Uterus (tissue), 3 donors: ENCODE measurements at regions not wholly inside any gene's neighbourhood (a gene's known extent, or its start where the extent isn't known, plus 50 kb on each side); places are given as distances from the start of the nearest gene placed in this dataset.

Source experiments
- DNase-seq, 2 donors: peaks; one replicate each; pipeline ENCODE4 v3.0.0-alpha.2; 2019 to 2020
- H3K27ac ChIP-seq, 2 donors: fragments of 200-600 bp; sonication (generic); 1 replicate in 1 of 2; 2 replicates in 1 of 2; pipeline ENCODE4 v1.5.1; 2016 to 2018
- H3K27me3 ChIP-seq, 2 donors: fragments of 200-600 bp; sonication (generic); one replicate each; pipeline ENCODE4 v1.5.1; 2018 to 2019; ENCODE audit warnings: control low read depth in 1 of 2
- H3K36me3 ChIP-seq, 2 donors: fragments of 200-600 bp; sonication (generic); one replicate each; pipeline ENCODE4 v1.5.1; 2019; ENCODE audit warnings: control low read depth in 1 of 2
- H3K4me1 ChIP-seq, 2 donors: fragments of 200-600 bp; sonication (generic); one replicate each; pipeline ENCODE4 v1.5.1; 2018 to 2019; ENCODE audit warnings: control low read depth in 1 of 2
- H3K4me3 ChIP-seq, 2 donors: fragments of 200-600 bp; sonication (generic); 1 replicate in 1 of 2; 2 replicates in 1 of 2; pipeline ENCODE4 v1.5.1; 2018 to 2019; ENCODE audit warnings: mild to moderate bottlenecking in 1 of 2
- H3K9me3 ChIP-seq, 2 donors: fragments of 200-600 bp; sonication (generic); one replicate each; pipeline ENCODE4 v1.5.1; 2019; ENCODE audit warnings: control low read depth in 1 of 2
- POLR2A ChIP-seq, 2 donors: fragments of 450-650 bp; IDR thresholded peaks; one replicate each; pipeline ENCODE4 v1.6.1; 2016; ENCODE audit warnings: antibody characterized with exemption in 2 of 2, mild to moderate bottlenecking in 1 of 2, moderate library complexity in 1 of 2
- intact Hi-C: fragments of 100-400 bp; cut with DNase I; formaldehyde crosslinking; loops from one replicate; pipeline ENCODE4 v1.15.1; 2023; ENCODE audit warnings: low total_unique reads
- TF ChIP-seq, protein P1 (sequence below), 4 experiments: fragments of 200-600 bp in 2 of 4; fragments of 450-650 bp in 2 of 4; sonication (generic) in 2 of 4; IDR thresholded peaks; one replicate each; pipeline ENCODE4 v1.5.1; 2016 to 2019; ENCODE audit warnings: antibody characterized with exemption in 4 of 4, mild to moderate bottlenecking in 2 of 4, moderate library complexity in 1 of 4
- donor health status: DM: yes; HTN: yes; CAD: no.

DNA sequence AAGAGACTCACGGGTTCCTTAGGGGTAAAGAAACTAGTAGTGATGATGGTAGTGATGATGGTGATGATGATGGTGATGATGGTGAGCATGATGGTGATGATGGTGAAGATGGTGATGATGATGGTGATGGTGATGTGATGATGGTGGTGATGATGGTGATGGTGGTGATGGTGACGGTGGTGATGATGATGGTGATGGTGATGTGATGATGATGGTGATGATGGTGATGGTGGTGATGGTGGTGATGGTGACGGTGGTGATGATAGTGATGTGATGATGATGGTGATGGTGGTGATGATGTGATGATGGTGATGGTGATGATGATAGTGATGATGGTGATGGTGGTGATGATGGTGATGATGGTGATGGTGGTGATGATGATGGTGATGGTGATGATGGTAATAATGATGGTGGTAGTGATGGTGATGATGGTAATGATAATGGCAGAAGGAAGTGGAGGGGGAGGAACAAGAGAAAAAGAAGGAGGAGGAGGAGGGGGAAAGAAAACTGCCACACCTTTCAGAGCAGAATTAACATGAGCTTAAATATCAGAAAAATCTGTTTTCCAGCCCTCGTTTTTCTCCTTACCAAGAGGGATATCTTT is 85.5 kb downstream of the FZD10 start:
- Histone ChIP-seq H3K27me3 (no peaks in the 10 kb centered on the region), H3K9me3 (no peaks in the 10 kb centered on the region), H3K36me3 (no peaks in the 10 kb centered on the region), H3K4me1 (no peaks in the 10 kb centered on the region), H3K4me3 (no peak overlapping the region), H3K27ac (no peak overlapping the region)
- no peak for DNase-seq
- intact Hi-C loops: no loop called here
- no peak for TF ChIP-seq POLR2A (IDR thresholded peaks at IDR 0.05)
- TF ChIP-seq, protein P1, sequence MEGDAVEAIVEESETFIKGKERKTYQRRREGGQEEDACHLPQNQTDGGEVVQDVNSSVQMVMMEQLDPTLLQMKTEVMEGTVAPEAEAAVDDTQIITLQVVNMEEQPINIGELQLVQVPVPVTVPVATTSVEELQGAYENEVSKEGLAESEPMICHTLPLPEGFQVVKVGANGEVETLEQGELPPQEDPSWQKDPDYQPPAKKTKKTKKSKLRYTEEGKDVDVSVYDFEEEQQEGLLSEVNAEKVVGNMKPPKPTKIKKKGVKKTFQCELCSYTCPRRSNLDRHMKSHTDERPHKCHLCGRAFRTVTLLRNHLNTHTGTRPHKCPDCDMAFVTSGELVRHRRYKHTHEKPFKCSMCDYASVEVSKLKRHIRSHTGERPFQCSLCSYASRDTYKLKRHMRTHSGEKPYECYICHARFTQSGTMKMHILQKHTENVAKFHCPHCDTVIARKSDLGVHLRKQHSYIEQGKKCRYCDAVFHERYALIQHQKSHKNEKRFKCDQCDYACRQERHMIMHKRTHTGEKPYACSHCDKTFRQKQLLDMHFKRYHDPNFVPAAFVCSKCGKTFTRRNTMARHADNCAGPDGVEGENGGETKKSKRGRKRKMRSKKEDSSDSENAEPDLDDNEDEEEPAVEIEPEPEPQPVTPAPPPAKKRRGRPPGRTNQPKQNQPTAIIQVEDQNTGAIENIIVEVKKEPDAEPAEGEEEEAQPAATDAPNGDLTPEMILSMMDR (IDR thresholded peaks at IDR 0.05): no peak

DNA sequence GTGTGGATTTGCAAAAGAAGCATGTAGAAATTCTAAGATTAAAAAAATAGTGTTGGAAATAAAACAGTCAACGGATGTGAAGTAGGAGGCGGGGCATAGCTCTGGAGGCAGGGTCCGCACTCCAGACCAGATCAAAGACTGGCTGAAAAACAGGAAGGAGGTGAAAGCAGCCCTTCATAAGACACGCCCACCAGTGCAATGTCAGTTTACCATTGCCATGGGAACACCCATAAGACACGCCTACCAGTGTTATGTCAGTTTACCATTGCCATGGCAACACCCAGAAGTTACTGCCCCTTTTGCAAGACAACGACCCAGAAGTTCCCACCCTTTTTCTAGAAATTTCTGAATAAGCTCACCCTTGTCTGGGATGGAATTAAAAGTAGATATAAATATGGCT is 87.1 kb downstream of the FZD10 start:
- Histone ChIP-seq H3K27ac (no peak overlapping the region), H3K4me1 (no peaks in the 10 kb centered on the region), H3K36me3 (no peaks in the 10 kb centered on the region), H3K27me3 (no peaks in the 10 kb centered on the region), H3K9me3 (no peaks in the 10 kb centered on the region), H3K4me3 (no peak overlapping the region)
- DNase-seq: no peak
- intact Hi-C loops: no loop called here
- no peak for TF ChIP-seq POLR2A (IDR thresholded peaks at IDR 0.05)
- TF ChIP-seq, protein P1 (IDR thresholded peaks at IDR 0.05): no peak

DNA sequence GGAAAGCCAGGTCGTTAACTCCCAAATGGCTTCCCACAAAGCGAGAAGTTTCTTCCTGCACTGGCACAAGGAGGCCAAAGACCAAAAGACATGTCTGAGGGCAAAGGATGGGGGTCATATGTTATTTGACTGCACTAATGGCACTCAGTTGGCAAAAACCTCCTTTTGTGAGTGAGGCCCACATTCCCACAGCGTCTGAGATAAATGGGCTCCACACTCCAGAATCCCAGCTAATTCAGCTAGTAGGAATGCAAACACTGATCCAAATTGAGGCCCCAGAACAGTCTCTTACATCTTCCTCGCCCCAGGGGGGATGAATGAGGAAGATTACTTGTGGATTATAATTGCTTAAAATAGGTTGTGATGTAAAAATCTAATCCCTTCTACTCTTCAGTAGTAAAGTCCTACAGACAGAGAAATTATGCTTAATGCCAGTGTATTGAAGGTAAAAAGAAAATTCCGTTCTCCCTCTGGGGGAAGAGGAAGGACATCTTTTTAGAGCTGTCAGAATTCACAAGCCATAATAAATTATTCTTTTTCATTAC is 86.4 kb upstream of the PIWIL1 start:
- no peak for TF ChIP-seq POLR2A (IDR thresholded peaks at IDR 0.05)
- TF ChIP-seq, protein P1 (IDR thresholded peaks at IDR 0.05): no peak
- no peak for DNase-seq
- no peaks in the 10 kb centered on the region for H3K4me1 ChIP-seq
- no peak overlapping the region for H3K4me3 ChIP-seq
- no peaks in the 10 kb centered on the region for H3K27me3 ChIP-seq
- H3K27ac ChIP-seq: no peak overlapping the region
- no peaks in the 10 kb centered on the region for H3K9me3 ChIP-seq
- no peaks in the 10 kb centered on the region for H3K36me3 ChIP-seq
- intact Hi-C loops: no loop called here

DNA sequence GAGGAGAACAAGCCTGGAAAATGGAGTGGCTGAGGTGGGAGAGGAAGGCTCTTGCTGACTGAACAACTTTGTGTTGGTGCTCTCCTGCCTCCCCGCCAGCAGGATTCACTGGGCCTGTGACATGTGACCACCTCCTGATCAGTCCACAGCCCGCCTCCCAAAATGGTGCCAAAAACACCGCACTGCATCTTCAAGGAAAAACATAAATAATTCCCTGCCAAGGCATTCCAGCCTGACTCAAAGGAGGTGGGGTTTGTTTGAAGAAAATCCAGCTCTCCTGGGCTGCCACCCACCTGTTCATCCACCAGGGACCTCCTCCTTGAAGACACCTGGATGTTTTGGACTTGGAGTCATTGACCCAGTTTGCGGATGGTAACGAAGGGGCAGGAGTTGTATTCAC is 83.8 kb upstream of the PIWIL1 start:
- intact Hi-C loops: no loop called here
- Histone ChIP-seq H3K4me3 (no peak overlapping the region), H3K27ac (no peak overlapping the region), H3K4me1 (no peaks in the 10 kb centered on the region), H3K9me3 (no peaks in the 10 kb centered on the region), H3K36me3 (no peaks in the 10 kb centered on the region), H3K27me3 (no peaks in the 10 kb centered on the region)
- no peak for DNase-seq
- TF ChIP-seq, protein P1 (IDR thresholded peaks at IDR 0.05): no peak
- no peak for TF ChIP-seq POLR2A (IDR thresholded peaks at IDR 0.05)

DNA sequence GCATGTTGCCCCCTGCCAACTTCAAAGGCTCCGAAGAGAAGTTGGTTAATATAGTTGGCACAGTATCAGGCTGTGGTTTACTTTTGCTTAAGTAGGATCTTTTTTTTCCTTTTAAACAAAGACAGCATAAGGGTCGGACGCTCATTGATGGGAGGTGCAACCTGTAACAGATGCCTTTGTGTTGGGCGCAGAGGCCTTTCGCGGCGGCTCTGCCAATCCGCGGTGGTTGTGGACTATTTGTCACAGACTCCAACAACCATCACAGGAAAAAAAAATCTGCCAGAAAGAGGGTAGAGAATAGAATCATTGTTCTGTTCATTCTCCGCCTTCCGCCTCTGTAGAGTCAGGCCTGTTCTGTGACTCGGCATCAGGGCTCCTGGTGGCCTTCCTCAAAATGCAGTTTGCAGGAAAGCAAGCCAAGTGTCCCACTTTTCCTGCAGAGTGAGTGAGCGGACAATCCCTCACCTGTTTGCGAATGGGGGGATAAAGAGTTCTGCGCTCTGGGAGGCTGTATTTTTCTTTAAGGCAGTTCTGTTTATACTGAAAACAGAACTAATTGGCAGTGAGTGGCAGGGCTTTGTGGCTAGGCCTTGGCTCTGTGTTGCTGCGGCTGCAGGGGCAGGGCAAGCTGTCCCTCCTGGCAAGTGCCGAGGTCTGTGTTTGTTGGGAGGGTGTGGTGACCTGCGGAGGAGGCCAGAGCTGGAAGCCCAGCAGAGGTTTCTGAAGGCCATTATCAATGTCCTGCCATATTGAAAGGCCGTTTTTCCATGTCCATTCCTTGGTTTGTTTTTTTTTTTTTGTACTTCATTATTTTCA is 83.0 kb upstream of the PIWIL1 start:
- Histone ChIP-seq H3K4me1 (no peaks in the 10 kb centered on the region), H3K9me3 (no peaks in the 10 kb centered on the region), H3K36me3 (no peaks in the 10 kb centered on the region), H3K27ac (no peak overlapping the region), H3K4me3 (no peak overlapping the region), H3K27me3 (no peaks in the 10 kb centered on the region)
- no peak for DNase-seq
- intact Hi-C loops: no loop called here
- TF ChIP-seq, protein P1 (IDR thresholded peaks at IDR 0.05): no peak
- no peak for TF ChIP-seq POLR2A (IDR thresholded peaks at IDR 0.05)
